GM18907 (cell line): ENCODE measurements at regions not wholly inside any gene's neighbourhood (a gene's known extent, or its start where the extent isn't known, plus 50 kb on each side); places are given as distances from the start of the nearest gene placed in this dataset.
"Not testable (repeated sequence)": the region's sequence is repeated elsewhere in the genome, so short reads cannot be mapped to it uniquely, and the experiment has no call there.

Experiments
- ATAC-seq: cut with Tn5 transposase; IDR thresholded peaks from one replicate; pipeline ENCODE4 v1.9.1; 2021; ENCODE audit warnings: mild to moderate bottlenecking, moderate library complexity; ENCODE audit not compliant: unreplicated experiment

DNA sequence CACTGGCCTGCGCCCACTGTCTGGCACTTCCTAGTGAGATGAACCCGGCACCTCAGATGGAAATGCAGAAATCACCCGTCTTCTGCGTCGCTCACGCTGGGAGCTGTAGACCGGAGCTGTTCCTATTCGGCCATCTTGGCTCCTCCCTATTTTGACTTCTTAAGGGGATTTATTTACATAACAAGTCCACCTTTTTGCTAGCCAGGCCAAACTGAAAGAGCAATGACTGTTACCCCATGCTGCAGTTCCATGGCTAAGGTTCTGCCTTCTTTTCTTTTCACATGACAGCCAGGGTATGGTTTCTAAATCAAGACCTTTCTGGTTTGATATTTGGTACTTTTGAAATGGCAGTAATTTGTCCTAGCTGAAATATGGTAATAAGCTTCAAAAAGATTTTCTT lies 270.0 kb upstream of the RRP15 start:
- ATAC-seq, result not testable (repeated sequence)

DNA sequence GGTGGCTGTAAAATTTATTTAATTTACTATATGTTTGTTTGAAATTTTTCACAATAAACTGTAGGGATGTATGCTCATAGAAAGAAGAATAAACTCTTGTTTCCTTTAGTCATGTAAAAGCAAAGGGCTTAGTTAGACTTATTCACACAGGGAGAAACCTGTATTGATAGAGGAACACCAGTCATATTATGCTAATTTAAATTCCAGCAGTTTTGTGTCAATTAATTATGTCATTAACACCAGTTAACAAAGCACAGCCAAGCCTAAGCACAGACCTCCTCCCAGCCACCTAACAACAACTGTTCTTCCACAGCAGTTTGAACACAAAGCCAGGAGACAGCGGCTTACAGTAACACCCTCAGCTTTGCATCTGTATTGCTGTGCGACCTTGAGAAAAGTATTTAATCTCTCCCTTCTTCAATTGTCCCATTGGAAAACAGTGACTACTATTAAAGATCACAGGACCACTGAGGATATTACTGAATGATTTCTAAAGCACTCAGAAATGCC lies 260.8 kb upstream of the RRP15 start:
- no peak for ATAC-seq

DNA sequence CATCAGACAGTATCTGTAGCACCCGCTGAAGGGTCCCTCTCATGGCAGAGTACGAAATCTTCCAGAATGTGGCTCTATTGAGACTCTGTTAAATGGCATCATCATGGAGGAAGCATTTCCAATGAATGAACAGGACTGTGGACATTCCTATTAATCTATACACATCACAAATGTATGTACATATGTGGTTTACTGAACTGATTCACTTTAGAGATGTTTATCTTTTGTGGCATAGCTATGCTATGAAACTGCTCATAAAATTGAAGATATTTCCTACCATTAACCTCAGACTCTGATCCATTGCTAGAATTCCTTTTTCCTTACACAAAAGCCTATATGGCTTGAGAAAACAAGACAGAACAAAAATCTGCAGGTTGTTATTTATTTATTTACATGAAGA lies 259.6 kb upstream of the RRP15 start:
- ATAC-seq, result no peak

DNA sequence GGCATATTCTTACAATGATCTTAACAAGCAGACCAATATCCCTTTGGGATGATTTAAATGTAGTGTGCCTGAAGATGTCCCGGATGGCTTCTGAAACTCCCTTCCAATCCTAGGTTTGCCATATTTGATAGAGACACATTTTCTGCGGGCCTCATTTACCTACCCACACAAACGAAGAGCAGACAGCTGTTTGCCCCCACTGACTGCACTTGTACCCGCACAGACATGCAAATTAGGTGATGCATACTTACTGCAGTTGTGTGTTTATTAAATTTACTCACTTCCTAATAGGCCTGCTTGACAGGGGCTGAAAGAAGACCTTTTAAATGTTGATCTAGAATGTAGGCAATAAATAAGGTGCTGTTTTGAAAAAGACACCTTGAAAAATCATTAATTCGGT lies 257.9 kb upstream of the RRP15 start:
- ATAC-seq, result no peak

DNA sequence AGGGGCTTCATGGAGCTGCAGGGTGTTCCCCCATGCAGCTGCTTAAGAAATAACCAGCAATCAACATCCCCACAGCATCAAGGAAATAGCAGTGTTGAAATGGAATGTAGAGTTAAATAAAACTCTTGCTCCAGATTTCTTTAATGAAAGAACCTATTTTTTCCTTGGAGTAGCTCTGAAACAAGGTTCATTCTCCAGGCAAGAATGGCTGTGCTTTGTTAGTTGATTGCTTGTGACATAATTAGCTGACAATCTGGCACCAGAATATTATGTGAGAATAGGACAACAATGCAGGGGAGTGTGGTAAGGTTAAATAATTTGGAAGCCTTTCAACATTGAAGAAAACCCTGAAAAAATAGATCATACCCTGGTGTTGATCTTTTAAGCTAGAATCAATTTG lies 254.2 kb upstream of the RRP15 start:
- no peak for ATAC-seq

DNA sequence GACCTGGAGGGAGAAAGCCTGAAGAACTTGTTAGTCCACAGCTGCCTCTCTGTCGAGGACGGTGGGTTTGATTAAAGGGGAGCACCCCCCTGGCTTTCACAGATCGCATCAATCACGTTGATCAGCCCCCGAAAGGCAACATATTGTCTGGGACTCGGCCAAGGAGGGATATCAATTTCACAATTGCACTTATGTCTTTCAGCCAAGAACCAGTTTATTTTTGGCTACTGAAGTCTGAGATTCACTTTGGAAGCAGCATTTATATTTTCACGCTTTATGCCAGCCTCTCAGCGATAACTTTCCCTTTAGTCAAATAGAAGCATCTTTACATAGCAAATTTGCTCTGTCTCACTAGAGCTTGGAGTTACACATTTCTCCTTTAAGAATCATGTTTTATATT lies 253.2 kb upstream of the RRP15 start:
- no peak for ATAC-seq

DNA sequence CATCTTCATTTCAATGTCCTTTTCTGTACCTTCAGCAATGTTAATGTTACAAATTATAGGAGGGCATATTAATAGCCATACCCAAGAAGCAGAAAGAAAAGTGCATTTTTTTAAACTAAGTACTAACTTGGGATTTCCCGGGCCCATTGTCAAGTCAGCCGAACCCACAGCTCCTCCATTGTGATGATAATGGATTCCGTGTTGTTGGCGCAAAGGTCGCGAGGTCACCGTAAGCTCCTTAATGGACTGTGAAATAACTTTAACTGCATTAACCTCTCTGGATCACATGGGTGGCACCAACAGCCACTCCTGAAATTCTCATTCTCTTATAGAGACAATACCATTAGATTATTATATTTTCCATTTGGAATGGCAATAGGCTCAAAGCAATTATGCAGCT lies 250.6 kb upstream of the RRP15 start:
- no peak for ATAC-seq

DNA sequence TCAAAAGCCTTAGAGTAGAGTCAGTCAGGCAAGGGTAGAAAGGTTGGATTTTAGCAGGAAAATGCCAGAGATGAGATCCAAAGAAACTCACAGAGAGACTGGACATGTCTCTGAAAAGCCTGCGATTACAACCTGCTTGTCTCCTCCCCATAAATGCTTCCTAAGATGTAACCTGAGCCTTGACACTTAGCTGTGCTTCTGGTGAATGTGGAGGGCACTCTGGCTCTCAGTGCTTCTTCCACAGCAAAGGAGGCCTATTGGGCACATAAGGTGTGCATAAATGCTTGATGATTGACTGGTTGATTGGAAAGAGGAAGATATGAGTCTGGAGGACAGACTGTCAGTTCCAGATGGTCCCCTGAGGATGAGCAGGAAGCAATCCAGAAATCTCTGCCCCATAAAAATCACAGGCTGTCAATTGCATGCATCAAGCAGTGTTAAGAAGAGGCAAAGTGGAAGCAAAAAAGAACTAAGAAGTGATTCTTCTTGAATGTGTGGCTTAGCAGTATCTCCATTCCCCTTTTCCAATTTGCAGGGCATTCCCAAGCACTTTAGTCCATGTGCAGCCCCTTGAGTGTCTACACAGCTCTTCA lies 236.2 kb upstream of the RRP15 start:
- no peak for ATAC-seq

DNA sequence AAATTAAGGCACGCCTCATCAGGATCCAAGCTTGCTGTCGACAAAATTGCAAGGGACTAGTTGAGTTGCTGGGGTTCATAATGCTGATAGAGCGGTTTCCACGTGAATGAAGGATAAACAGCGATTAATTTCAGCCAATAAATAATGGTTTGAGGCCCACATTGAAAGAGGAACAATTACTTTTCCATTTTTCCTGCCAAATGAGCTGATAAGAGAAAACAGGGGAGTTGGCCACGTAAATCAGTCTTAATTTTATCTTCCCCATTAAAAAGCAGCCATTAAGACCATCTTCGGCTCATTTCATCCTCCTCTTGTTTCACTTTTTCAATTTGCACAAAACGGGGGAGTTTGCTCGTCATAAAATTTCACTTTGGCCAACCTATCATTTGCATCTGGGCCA lies 235.5 kb upstream of the RRP15 start:
- ATAC-seq, result no peak

DNA sequence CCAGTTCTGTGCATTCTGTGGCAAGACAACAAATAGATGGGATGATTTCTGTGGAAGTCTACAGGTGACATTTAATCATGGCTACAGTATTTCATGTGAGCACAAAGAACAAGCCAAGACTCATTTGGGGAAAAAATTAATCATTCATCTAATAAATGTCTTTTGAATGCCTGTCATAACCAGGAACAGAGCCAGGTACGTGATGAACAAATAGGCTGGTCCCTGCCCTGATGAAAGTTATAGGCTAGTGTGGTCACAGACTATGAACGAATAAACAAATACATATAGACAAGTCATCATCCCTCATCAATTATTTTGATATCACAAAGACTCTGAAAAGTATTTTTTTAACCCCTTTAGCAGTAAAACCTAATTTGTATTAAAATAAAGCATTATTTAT lies 226.4 kb upstream of the RRP15 start:
- ATAC-seq, result no peak

DNA sequence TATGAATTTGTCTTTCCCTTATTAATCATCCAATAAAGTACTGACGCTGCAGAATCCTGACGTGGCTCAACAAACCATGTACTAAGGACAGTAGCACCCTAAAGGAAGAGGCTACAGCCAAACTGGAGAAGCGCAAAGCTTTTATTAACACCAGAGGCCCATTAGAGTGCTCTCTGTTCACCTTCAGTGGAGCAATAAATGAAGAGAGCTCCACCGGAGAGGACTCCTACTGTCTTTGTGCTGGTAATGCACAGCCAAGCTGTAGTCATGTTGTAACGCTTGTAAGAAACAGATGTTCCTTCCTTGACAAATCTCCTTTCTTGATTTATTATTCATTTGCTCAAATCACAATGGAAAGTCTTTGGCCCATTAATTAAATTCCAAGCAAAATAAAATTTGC lies 220.7 kb upstream of the RRP15 start:
- ATAC-seq, result no peak

DNA sequence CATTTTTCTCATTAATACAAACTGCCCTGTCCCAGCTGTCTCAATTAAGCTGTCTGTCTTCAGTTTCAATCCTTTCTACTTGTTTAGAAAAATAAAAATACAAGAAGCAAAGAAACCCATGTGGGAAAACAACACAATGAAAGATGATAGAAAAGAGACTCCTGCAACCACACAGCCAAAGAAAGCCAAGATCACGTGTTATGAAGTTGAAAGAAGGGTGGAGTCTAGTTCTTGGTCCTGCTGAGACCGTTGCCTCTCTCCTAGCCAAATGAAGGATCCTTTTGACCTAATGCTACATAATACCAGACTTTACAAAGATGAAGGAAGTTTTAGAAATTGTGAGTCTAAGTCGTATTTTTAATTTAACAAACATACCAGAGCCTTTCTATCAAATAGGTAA lies 218.8 kb upstream of the RRP15 start:
- ATAC-seq, result no peak

DNA sequence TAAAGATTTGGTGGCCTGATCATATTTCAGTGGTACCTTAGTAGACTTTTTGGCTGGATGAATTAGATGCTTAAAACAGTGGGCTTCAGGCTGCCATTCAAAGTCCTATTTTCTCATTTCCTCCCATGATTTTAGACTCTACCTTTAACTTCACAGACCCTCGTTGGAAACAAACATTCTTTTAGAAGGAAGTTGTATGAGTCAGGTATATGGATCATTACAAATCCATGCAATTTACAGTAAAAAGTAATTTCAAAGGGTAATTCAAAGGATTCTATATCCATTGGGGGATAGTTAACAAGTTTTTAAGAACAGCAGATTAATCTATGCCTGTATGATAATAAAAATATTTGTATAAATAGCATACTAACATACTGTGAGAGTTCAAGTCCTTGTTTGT lies 216.9 kb upstream of the RRP15 start:
- no peak for ATAC-seq

DNA sequence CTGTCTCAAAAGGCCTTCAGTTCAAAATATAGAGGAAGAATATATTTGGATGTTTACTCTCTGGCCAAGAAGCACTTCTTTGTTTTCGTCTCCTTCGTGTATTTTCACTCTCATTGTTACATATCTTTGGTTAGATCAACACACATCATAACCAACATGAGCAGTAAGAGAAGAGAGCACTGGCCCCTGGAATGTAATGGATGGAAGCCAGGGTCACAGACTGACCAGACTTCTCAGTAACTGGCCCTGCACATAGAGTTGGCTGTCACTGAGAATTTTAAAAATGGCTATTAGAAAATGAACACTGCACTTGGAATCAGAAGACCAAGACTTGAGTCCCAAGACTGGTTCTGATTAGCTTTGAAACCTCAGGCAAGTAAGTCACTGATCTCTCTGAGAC lies 215.9 kb upstream of the RRP15 start:
- no peak for ATAC-seq

DNA sequence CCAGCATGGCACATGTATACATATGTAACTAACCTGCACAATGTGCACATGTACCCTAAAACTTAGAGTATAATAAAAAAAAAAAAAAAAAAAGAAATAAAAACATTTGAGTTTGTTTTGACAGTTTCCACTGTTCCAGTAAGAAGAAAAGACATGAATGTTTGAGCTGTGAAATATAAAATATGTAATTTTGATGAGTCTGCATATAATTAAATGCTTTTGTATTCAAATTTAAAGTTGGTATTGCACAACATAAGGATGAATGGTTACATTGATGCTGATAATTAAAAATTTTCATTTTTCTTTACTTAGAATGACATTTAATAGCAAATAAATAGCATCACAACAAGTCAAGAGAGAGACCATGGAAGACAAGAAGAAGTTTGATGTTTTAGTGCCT lies 212.0 kb upstream of the RRP15 start:
- ATAC-seq, result no peak

DNA sequence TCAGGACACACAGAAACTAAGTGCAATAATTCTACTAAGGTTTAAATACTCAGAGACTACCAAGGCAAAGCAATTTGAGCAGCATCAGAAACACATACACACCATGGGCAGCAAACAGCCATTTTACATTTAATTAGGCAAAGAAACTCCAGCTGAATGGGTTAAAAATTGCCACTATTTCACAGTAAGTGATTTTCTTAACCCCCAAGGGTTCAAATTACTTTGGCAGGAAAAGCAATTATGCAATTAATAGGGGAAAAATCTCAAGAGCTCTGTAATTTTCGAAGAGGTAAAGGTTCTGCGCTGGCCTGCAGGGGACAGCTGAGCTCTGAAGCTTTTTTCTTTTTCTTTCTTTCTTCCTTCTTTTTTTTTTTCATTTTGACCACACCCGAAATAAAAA lies 206.2 kb upstream of the RRP15 start:
- no peak for ATAC-seq

DNA sequence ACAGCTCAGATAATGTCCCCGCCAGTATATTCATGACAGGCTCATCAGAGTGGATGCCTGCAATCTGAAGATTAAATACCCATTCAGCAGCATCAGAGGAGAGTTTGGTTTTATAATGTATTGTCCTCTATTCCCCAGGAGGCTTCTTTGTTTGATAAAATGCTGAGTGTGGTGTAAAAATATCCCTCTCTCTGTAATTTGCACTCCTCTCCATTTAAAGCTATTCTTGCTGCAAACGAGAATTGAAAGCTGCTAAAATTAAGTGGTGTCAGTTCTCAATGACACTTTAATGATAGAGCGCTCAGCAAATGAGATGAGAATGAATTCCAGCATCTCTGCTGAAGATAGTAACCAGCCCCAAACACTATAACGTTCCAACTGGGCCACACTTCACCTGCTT lies 205.7 kb upstream of the RRP15 start:
- no peak for ATAC-seq

DNA sequence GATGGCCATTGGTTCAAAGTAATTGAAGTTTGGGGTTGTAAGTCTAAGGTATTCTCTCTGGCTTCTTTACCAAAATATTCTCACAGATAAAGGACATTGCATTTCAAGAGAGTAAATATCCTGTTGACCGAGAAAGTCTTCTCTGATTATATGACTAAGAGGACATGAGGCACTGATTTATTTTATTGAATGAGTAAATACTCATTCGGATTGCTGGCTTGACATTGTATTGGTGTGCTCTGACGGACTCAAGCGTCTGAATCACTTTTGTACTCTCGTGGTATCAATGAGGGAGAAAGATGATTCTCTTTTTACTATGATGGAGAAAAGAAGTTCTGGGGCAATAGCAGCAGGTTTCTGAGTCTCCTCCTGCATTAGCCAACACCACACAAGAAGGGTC lies 205.3 kb upstream of the RRP15 start:
- no peak for ATAC-seq

DNA sequence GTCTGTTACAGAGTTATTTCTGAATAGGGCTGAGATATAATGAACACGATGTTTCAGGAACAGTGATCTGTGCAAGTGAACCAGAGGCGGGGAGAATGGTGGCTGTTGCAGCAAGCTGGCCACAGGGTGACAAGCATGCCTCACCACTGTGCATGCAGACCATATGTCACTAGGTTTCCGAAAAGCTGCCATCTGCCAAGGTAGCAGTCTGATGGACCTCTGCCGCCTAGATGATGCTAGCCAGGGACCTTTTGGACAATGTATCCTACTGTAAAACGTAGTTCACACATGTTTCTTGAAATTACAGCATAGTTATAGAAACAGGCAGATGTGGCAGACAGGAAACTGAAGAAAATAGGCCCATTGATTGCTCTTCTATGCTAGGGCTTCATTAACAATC lies 204.2 kb upstream of the RRP15 start:
- no peak for ATAC-seq

DNA sequence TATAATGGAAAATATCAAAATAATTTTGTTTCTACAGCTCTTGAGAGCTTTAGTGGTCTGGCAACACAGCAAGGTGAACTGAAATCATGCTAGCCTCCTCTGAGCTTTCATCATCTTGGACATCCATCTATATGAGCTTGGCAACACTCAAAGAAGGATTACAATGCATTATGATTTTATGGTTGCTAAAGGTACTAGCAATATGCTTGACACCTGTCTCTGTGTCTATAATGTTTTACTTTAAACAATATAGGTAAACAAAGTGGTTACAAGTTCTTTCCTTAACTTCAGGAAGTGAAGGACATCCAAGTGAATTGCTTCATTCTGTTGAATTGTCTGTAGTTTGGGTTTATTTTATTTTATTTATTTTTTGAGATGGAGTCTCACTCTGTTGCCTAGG lies 203.7 kb upstream of the RRP15 start:
- no peak for ATAC-seq

DNA sequence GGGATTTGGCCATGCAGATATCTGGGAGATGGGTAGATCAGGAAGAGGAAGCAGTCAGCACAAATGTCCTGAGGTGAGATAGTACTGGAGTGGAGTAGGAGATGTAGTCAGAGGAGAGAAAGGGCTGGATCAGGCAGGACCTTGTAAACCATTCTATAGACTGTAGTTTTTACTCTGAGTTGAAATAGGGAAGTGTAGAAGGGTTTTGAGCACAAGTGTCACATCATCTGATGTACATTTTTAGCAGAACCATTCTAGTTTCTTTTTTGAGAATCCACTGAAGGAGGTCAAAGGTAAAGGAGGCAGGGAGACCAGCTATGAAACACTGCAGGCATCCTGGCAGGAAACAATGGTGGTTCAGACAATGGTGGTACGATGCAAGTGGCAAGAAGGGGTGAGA lies 194.6 kb upstream of the RRP15 start:
- no peak for ATAC-seq

DNA sequence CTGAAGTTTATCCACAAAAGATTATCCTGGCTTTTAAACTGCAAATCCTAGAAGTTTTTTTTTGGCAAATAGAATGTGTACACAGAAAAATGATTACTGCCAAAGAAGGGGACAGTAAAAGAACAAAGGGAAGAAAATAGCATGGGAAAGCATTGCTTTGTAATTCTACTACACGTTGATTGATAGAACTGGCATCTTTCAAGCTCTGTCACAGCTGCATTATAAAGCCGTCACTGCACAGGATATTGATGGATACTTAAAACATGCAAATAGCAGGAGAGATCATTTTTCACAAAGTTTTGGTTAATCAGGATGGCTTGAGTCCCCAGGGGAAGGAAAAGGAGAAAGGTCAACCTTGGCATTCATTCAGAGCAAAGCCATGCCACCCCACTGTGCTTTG lies 183.7 kb upstream of the RRP15 start:
- ATAC-seq, result no peak

DNA sequence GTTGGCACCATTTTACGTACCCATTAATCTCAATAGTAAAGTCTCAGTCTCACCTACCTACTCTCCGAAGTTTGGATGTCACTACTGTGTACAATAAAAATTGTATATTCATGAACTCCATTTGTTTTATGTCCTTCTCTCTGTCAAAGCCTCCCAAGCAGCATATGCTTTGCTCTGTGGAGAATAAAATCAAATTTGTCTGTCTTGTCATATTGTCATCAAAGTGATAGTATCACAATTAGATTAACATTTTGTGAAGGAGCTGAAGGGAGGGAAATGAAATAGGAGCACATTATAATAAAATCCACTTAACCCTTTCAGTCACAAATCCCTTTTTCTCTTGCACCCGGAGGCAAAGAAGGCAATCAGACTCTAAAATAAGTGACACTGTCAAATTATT lies 177.1 kb upstream of the RRP15 start:
- no peak for ATAC-seq

DNA sequence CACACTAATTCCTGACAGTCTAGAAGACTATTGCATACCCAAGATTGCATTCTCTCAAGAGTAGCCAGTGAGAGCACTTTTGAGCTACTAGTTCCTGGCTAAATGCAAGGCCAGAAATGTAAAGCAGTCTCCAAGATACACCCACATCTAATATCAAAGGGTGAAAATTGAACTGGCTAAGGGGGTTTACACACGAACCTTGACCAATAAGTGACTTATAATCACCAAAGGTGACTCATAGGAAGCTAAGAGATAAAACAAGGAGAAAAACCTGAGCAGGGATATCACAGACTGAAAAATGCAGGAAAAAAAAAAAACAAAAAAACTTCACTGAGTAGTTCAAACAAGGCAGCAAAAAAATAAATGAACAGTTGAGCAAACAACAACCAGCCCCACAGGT lies 172.2 kb upstream of the RRP15 start:
- no peak for ATAC-seq
